ENCODE measurements at regions not wholly inside any gene's neighbourhood (a gene's known extent, or its start where the extent isn't known, plus 50 kb on each side); places are given as distances from the start of the nearest gene placed in this dataset.
"Not testable (repeated sequence)": the region's sequence is repeated elsewhere in the genome, so short reads cannot be mapped to it uniquely, and the experiment has no call there.

DNA sequence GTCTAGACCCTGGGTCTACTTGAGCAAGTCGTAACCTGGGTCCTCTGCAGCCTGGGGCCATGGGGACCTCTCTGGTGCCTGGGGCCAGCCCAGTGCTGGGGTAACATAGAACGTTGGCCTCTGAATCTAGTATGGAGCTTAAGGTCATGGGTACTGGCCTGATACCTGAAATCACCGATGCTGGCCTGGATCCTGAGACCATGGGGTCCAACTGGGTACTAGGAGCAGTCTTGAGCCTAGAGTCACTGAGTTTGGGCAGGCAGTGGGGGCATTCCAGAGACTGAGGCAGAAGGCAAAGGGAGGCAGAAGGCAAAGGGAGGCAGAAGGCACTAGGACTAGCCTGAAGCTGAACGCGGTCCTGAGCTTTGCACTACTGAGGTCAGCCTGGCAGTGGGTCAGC, 1121.1 kb upstream of the PRR20A start:
- FAIRE-seq, result no peak

DNA sequence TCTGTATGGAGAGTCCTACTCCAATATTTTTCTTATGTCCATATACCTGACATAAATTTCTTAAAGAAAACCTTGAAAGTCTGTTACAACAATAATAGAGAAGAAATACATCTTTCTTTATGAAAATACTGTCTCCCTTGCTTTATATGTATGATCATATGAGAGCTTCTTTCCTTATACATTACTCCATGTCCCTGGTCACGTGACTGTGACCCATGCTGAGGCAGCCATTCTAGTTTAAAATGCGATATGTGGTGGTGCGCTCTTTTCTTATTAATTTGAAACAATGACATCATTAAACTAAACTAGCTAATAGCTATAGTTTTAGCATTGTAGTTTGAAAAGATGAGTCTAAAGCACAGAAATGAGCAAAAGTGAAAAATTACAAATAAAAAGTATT, 1120.3 kb upstream of the PRR20A start:
- FAIRE-seq, result no peak

DNA sequence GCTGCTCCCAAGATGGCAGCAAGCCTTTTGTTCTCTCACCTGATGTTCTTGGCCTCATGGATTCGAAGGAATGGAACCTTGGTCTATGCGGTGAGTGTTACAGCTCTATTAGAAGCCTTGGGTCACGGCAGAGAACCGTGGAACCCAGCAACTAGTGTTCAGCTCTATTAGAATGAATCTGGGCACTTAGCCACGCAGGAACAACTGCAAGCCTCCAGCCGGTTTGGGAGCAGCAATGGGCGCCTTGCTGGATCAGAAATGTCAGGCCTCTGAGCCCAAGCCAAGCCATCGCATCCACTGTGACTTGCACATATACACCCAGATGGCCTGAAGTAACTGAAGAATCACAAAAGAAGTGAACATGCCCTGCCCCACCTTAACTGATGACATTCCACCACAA, 1100.7 kb upstream of the PRR20A start:
- no peak for FAIRE-seq

DNA sequence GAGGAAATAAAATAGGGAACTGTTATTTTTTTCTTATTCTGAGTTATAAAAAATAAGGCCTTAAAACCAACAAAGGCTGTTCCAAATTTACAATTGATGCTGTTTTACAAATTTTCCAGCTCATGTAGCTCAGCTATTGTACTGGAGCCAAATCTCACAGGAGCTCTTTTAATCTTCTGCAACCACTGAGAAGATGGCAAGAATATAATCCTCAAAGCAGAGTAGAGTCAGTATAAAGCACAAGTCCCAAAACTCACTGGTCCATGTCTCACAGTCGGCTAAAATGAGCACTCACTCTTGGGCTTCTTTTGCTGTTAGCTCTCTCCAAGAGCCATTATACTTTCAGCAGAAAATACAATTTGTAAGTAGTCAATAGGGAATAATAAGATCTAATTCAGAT, 1074.4 kb upstream of the PRR20A start:
- FAIRE-seq, result no peak

DNA sequence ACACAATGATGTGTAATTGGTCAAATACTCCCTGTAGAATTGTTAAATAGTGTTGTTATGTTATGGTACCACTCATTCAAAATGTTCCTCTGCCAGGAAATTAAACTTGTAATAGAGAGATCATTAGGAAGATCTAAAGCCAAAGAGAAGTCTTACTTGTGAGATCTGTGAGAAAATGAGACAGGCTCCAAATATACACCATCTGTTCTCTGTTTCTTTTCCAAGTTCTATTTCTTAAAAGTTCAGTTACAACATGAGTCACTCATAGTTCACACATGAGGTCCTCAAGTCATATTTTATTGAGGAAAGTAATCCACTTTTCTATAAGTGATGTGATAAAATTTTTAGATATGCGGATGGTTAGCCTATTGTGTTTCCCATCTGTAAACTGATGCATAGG, 1038.1 kb upstream of the PRR20A start:
- no peak for FAIRE-seq

DNA sequence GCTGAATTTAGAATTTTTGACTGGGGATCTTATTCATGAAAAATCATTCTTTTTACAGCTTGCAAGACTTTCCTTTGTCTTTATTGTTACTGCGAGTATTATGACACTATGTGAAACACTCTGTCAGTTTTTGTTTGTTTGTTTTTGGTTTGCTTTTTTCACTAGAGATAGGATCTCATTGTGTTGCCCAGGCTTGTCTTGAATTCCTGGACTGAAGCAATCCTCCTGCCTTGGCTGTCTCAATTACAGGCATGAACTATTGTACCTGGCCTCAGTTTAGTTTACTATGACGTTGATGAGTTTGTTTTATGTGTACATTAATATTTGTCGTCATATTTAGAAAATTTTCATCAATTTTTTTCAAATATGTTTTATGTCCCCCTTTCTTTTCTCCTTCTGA, 1030.0 kb upstream of the PRR20A start:
- FAIRE-seq, result no peak

DNA sequence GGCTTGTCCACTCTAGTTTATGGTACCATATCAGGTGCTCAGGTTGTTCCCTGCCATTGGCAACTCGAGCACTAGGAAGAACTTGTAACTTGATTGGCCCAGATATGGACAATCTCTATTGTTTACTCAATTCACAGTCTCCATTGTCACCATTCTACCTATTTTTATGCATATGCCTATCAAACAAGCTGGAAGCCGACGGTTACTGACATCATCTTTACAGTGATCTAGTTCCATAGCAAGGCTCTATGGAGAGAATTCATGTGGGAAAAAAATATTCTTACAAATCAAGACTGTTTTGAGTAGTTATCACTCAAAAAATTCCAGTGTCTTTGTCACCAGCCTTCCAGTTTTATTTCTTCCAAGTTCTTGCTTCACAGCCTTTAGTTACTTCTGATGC, 1006.2 kb upstream of the PRR20A start:
- FAIRE-seq, result no peak

DNA sequence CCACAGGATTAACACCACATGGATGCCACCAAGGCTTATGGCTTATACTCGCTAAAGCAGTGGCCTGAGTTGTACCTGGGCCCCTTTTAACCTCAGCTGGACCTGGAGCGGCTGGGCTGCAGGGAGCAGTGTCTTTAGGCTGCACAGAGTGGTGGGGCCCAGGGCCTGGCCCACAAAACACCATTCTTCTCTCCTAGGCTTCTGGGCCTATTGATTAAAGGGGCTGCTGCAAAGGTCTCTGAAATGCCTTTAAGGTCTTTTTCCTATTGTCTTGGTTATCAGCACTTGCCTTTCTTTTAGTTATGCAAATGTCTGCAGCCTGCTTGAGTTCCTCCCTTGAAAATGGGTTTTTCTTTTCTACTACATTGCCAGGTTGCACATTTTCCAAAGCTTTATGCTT, 973.9 kb upstream of the PRR20A start:
- no peak for FAIRE-seq

DNA sequence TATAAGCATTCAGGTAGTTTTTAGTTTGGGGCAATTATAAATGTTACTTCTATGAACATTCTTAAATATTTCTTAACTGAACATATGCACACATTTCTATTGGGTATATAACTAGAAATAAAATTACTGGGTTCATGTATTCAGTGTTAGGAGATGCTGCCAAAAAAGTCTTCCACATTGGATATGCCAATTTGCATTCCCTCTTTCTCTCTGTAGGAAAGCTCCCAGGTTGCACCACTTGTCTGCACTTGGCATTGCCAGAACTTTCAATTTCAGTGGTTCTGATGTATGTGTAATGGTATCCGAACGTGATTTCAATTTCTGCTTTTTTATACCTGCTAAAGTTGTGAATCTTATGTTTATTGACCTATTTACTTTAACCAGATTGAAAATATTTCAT, 972.1 kb upstream of the PRR20A start:
- no peak for FAIRE-seq

DNA sequence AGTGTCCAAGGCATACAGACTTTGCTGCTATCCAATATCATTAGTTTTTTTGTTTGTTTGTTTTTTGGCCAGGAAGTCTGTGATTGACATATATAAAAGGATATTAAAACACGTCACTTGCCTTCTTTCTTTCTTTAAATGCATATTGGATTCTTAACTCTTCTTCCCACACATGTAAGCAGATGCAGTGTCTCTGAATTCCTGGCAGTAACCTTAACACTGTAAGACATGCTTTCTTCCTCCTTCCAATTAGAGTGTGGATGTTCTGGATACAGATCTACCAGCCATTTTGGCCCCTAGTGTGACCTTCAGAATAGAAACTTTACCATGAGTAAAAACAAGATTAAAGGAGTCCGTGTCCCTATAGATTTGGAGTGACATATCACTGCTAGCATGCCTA, 967.4 kb upstream of the PRR20A start:
- no peak for FAIRE-seq

DNA sequence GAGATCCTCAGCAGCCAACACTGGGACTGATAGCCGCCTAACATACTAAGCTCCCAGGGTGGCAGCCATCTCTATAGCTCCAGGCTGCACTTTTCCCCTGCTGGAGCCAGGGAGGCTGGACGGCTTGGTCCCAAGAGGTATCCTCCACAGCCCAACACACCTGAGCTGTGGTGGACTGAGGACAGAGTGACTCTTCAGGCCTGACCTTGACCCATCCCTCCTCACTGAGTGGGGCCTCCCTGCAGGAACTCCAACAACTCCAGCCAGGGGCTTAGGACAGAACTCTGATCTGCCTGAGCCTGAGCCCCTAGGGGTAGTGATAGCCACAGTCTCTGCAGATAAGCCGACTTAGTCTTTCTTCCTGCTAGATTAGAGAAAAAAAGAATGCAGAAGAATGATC, 958.1 kb upstream of the PRR20A start:
- no peak for FAIRE-seq

DNA sequence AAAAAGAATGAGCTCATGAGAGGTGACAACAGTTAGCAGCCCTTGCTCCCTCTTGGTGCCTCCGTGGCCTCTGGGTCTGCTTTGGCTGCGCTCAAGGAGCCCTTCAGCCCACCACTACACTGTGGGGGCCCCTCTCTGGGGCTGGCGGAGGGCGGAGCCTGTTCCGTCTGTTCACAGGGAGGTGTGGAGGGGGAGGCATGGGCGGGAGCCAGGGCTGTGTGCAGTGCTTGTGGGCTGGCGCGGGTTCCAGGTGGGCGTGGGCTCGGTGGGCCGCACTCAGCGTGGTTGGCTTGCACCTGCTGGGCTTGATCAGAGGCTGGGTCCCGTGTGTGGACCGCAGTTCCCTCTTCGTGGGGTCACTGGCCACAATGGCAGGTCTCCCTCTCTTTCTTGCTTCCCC, 953.4 kb upstream of the PRR20A start:
- no peak for FAIRE-seq

DNA sequence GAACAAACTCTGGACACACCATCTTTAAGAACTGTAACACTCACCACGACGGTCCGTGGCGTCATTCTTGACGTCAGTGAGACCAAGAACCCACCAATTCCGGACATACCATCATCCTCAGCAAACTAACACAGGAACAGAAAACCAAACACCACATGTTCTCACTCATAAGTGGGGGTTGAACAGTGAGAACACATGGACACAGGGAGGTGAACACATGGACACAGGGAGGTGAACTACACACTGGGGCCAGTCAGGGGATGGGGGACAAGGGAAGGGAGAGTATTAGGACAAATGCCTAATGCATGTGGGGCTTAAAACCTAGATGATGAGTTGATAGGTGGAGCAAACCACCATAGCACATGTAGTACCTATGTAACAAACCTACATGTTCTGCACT, 952.1 kb upstream of the PRR20A start:
- not testable (repeated sequence) for FAIRE-seq

DNA sequence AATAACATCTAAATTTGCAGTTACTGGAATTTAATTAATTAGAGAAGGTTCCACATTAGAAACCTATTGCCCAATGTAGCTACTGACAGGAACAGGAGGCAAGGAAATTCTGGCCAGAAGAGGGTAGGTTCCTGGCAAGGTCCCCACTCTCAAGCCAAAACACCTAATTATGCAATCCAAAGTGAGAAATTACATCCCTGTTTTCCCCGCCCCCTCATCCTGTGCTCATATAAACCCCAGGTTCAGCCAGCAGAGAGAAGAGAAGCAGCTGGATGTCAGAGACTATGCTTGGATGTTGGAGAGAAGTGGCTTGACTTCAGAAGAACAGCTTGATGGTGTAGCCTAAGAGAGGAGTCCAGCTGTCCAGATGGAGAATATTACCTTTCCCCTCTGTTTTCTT, 951.3 kb upstream of the PRR20A start:
- no peak for FAIRE-seq

DNA sequence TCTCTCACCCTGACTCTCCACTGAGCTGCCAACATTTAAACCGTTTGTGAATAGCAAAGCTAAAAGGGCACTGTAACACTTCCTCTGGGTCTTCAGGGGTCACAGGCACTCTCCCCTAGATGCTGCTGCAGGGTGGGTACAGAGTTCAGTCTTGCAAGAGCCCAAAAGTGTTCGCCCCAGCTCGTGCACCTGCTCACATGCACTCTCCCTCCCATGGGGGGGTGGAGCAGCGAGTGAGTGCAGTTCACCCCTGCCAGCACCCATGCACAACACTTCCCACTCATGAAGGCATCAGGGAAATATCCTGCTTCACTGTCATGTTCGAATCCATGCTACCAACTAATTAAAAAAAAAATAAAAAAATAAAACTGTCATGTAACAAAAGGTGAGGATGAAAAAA, 950.7 kb upstream of the PRR20A start:
- no peak for FAIRE-seq

DNA sequence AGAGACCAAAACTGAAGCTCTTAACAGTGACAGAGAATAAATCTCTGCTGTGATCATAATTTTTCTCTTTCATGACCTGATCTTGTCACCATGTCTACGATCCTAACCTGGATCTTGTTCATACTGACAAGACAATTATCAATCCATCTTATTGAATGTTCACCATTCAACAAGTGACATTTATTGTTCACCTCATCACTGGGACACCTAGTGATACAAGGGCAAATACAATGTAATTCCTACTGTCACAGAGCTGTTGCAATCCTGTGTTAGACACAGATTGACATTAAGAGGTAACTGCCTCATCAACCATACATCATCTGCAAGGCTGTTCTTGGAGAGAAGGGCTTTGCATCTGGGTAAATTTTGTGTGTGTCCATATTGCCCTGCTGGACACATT, 942.4 kb upstream of the PRR20A start:
- FAIRE-seq, result no peak

DNA sequence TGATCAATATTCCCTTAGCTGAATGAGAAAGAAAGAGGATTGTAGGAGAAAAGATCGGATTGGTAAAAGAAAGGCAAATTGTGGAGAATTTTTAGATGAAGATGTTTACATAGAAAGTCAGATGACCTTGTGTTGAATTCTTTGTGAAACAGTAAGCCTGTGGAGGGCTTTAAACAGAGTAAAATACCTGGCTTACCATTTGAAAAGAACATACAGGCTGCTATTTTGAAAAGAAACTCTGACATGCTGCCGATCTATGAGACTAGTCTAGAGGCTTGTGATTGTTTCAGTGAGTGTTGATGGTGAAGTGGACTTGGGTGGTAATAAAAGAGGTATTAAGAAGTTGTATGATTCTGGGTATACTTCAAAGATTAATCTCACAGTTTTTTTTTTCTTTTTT, 938.9 kb upstream of the PRR20A start:
- no peak for FAIRE-seq

DNA sequence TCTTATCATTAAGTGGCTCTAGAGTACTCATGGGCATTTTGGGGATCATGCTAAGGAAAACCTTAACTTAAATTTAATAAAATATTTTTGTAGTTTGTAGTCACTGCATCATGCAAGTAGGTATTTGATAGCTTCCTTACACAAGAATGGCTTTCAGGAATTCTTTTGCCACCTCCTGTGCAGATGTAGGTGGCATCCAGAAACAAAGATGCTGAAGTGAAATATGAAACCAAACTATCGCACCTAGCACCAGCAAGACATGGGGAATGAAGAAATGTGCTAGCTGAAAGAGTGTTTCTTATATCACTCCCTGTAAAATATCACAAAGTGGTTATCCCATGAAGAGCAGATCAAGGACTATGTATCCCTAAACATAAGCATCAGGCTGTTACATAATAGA, 924.5 kb upstream of the PRR20A start:
- FAIRE-seq, result no peak

DNA sequence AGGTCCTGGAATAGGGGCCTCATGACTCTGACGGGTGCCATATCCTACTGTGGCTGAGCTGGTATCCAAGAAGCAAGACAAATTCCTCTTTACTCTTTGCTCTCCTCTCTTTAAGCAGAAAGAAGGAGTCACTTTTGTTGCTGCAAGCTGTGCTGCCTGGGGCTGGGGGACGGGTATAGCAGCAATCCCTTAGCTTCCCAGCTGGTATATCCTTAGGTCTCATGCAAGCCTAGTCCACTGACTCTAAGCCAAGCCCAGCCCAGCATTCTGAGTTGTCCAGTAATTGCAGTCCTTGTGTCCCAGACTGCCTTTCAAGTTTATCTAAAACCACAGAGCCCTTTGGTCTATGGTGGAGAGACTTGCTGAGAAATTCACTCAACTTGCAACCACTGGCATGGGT, 893.0 kb upstream of the PRR20A start:
- FAIRE-seq, result no peak

DNA sequence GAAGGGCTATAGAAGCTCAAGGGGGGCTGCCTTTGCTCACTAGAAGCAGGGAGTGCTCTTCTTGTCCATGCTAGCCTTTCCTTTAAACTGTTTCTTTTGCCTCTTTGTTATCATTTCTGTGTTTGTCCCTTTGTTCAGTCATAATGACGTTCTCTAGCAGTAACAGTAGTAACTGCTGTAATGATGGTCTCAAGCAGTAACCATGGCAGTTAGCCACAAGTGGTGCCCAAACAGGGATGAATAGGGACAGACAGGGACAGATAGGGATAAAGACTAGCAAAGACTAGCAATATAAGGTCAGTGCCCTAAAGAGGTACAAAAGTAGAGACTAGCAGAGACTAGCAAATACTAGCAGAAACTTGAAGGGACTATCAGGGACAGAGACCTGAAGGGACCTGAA, 869.0 kb upstream of the PRR20A start:
- FAIRE-seq, result no peak

DNA sequence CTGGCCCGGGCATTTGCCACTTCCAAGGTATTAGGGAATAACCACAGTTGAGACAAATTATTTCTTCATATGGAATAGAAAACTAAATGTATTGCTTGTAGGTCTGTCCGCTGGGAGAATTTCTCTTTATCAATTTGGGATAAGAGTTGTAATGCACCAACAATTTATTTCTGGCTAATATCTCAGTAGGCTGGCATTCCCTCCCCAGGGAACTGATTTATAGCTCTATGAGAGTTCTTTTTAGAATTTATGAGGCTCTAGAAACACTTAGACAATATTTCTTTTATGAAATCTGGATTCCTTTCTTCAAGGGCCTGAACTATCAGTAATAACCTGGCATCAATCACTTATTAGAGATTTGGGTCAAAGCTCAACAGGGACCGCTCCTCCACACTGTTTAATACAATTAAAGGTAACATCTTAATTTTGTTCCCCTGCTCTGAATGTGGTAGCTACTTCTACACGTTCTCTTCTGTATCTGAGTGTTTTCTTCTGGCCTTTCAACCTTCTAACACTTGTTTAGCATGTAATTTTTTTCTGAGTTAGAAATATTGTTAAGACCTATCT, 857.4 kb upstream of the PRR20A start:
- FAIRE-seq, result no peak

DNA sequence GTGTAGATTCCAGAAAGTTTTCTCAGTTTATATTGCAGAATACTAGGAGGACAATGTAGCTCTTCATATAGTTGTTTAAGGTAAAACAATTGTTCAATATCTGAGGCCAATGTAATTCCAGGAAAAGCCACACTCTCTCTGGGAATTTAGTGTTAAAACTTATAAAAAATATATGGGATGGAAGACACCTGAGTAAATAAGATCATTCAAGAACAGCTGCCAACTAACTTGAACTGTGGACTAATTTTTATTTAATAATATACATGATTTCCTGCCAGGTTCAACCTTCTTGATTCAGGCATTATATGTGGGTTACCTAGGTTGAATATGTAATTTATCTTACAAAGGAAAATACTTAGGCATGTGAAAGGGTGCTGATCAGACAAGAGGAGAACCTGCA, 841.1 kb upstream of the PRR20A start:
- FAIRE-seq, result no peak

DNA sequence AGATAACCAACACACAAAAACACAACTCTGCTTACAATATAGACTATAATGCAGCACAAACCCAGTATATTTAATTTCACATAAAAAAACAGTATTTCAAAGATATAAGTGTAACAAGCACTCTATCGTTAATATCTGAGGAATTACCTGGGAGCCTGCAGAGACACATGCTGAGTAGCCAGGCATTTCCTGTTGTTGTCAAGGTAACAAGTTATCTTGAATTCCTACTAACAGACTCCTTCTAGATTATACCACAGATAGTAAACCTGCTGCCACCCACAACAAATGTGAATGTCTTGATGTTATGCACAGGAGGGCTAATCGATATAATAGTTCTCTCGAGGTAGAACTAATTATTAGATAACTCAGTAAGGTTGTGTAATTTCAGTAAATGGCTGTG, 826.0 kb upstream of the PRR20A start:
- FAIRE-seq, result no peak

DNA sequence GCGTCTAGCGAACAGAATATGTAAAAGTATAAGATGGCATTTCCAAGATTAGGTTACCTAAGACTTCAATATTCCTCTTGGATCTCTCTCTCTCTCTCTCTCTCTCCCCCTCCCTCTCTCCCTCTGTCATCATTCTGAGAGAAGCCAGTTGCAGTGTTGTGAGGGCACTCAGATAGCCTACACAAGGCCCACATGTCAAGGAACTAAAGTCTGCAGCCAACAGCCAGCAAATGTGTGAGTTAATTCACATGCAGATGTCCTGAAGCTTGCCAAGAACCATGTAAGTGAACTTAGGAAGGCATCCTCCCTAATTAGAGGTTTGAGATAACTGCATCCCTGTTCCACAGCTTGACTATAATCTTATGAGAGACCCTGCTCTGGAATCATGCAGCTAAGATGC, 822.9 kb upstream of the PRR20A start:
- no peak for FAIRE-seq

DNA sequence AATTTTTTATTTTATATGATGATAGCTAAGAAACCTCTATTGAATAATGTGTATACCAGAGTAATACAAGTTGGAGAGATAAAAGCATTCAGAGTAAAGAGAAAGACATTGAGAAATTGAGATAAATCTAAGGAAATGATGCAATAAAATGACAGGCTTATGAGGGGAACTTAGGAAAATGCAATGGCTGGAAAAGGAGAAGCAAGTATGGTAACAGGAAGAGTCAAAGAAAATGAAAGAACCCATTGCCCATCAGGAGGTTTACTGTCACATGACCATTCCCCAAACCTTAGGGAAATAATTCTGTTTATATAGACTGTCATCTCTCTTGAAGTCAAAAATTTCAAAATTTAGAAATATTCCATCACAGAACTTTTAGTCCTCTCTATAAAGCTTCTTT, 808.0 kb upstream of the PRR20A start:
- FAIRE-seq, result no peak

DNA sequence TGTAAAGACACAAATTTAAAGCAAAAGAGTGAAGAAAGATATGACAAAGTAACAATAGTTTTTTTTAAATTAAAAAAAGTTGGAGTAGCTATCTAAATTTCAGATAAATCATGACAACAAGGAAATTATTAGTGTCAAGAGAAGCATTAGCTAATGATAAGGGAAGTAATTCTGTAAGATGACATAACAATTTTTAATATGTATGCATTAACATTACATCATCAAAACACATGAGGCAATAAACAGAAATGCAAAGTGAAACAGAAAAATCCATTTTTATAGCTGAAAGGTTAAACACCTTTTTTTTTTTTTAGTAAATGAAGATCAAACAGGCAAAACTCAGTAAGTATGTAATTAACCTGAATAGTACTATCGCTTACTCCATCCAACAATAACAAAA, 804.9 kb upstream of the PRR20A start:
- no peak for FAIRE-seq

Data from colon (tissue), 2 donors.